ENCODE measurements at regions not wholly inside any gene's neighbourhood (a gene's known extent, or its start where the extent isn't known, plus 50 kb on each side); places are given as distances from the start of the nearest gene placed in this dataset.

GRCh38 chr16:86894029-86894567, 315.7 kb downstream of the FOXL1 start:
- no peak for DNase-seq

GRCh38 chr16:86894925-86895324, 316.6 kb downstream of the FOXL1 start:
- DNase-seq = no peak

GRCh38 chr16:86895606-86896005, 317.3 kb downstream of the FOXL1 start:
- no peak for DNase-seq

- DNase-seq = no peak
Measured at GRCh38 chr16:86896976-86897375, 318.6 kb downstream of the FOXL1 start.

GRCh38 chr16:86897486-86897885, 319.1 kb downstream of the FOXL1 start:
- DNase-seq = no peak

GRCh38 chr16:86898386-86898785, 320.0 kb downstream of the FOXL1 start:
- DNase-seq = no peak

- no peak for DNase-seq
Measured at GRCh38 chr16:86899151-86899550, 320.8 kb downstream of the FOXL1 start.

- no peak for DNase-seq
Measured at GRCh38 chr16:86899757-86900156, 321.4 kb downstream of the FOXL1 start.

GRCh38 chr16:86901483-86901882, 323.1 kb downstream of the FOXL1 start:
- DNase-seq = no peak

- no peak for DNase-seq
Measured at GRCh38 chr16:86902656-86903001, 324.3 kb downstream of the FOXL1 start.

GRCh38 chr16:86903068-86903467, 324.7 kb downstream of the FOXL1 start:
- no peak for DNase-seq

GRCh38 chr16:86905302-86905701, 327.0 kb downstream of the FOXL1 start:
- DNase-seq = no peak

GRCh38 chr16:86906623-86907022, 328.3 kb downstream of the FOXL1 start:
- no peak for DNase-seq

- no peak for DNase-seq
Measured at GRCh38 chr16:86909359-86910160, 331.2 kb downstream of the FOXL1 start.

GRCh38 chr16:86910161-86910769, 331.9 kb downstream of the FOXL1 start:
- no peak for DNase-seq

- no peak for DNase-seq
Measured at GRCh38 chr16:86911437-86911958, 333.1 kb downstream of the FOXL1 start.

- no peak for DNase-seq
Measured at GRCh38 chr16:86913886-86914285, 335.5 kb downstream of the FOXL1 start.

GRCh38 chr16:86914876-86915717, 336.7 kb downstream of the FOXL1 start:
- DNase-seq = no peak

GRCh38 chr16:86917471-86918365, 339.4 kb downstream of the FOXL1 start:
- no peak for DNase-seq

- DNase-seq = no peak
Measured at GRCh38 chr16:86918637-86919036, 340.3 kb downstream of the FOXL1 start.

- DNase-seq = no peak
Measured at GRCh38 chr16:86919078-86919477, 340.7 kb downstream of the FOXL1 start.

Data from activated T-cell treated with anti-CD3 and anti-CD28 coated beads, Interleukin-2, amount 50 U/mL, for 48 hours (primary cell).